Activated naive CD8-positive, alpha-beta T cell treated with anti-CD3 and anti-CD28 coated beads for 36 hours (primary cell): ENCODE measurements at regions not wholly inside any gene's neighbourhood (a gene's known extent, or its start where the extent isn't known, plus 50 kb on each side); places are given as distances from the start of the nearest gene placed in this dataset.
"Not testable (repeated sequence)": the region's sequence is repeated elsewhere in the genome, so short reads cannot be mapped to it uniquely, and the experiment has no call there.

Experiments
- DNase-seq: peaks from one replicate; pipeline ENCODE4 v3.0.0; 2021
- H3K27ac Mint-ChIP-seq: one replicate; pipeline ENCODE4 v1.8.0; 2022; ENCODE audit warnings: mild to moderate bottlenecking, moderate library complexity, mixed read lengths
- H3K27me3 Mint-ChIP-seq: one replicate; pipeline ENCODE4 v1.8.0; 2022; ENCODE audit warnings: mild to moderate bottlenecking, mixed read lengths
- H3K36me3 Mint-ChIP-seq: one replicate; pipeline ENCODE4 v1.8.0; 2021; ENCODE audit warnings: mild to moderate bottlenecking, mixed read lengths
- H3K4me1 Mint-ChIP-seq: one replicate; pipeline ENCODE4 v1.8.0; 2021; ENCODE audit warnings: mixed read lengths
- H3K4me3 Mint-ChIP-seq: one replicate; pipeline ENCODE4 v1.8.0; 2022; ENCODE audit warnings: mild to moderate bottlenecking, moderate library complexity, mixed read lengths
- H3K9me3 Mint-ChIP-seq: one replicate; pipeline ENCODE4 v1.8.0; 2022; ENCODE audit warnings: mixed read lengths

DNA sequence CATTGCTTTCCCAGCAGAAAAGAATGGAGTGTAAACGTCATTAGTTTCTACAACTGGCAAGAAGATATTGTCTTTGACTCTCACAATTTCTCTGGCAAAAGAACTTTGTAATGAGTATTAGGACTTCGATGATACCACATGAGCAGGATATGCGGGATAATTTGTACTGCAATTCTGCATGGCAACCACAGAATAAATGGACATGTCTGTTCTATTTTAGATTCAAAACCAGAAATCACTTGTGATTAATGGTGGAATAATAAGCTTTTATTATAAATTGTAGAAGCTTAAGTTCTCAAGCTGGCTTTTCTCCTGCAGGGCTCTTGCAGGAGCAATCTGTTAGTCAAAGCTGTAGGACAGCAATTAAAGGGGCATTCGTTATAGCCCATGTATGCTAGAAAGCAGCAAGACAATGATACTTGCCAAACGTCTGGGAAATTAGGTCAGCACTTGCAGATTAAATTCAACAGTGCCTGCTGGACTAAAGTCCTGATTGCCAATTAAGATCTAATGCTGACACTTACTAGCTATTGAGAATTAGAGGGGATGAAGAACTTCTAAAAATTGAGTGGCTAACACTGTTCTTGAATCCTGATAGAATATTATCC lies 177.9 kb downstream of the PTH2R start:
- no peaks in the 10 kb centered on the region for H3K36me3 Mint-ChIP-seq

DNA sequence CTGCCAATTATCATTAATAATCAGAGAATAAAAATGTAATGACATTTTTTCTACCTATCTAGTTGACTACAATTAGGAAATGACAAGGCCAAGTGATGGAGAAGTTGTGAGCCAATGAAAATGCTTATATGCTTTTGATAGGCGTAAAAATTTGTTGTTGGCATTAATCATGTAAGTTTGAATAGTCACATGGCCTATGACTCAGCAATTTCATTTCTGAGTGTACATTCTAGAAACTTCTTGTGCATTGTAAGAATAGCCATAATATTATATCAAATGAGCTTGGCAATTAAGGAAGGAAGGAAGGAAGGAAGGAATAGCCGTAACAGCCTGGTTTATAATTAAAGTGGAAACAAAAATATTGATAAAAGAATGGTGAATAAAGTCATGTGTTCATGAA lies 179.9 kb downstream of the PTH2R start:
- H3K27me3 Mint-ChIP-seq, result no peaks in the 10 kb centered on the region

More for the DNA sequence above, 177.9 kb downstream of the PTH2R start:
- Mint-ChIP-seq H3K4me1 (no peaks in the 10 kb centered on the region), H3K9me3 (no peaks in the 10 kb centered on the region), H3K4me3 (no peak overlapping the region), H3K27me3 (no peaks in the 10 kb centered on the region), H3K27ac (no peak overlapping the region)
- no peak for DNase-seq

DNA sequence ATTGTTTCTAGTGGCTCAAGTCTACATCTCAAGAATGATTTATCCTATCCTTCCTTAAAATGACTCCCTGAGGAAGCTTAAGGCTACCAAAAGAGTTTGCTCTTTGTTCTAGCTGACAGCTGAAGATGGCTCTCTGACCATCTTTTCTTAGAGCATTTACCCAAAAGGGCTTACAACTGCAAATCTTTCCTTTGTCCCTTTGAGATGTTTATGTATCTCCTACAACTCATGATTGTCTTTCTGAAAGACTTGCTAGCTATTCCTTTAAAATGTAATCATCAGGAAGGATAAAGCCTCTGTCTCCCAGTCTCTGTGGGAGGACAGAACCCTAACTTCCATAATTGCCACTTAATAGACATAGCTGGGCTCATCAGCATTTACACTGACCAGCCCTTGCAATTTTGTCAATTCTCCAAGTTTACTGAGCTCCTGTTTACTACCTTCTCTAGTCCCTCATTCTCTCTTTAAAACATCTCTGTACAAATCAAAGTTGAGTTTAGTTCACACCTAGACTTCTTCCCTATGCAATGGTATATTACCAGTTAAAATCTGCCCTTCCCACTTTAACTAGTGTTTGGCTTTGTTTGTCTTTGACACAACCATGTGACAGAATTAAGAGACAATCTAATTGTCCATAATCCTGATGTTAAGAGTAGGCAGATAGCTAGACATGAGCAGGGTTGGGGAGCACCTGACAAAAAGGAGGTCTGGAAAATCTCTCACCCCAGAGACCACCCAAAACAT lies 188.2 kb downstream of the PTH2R start:
- Mint-ChIP-seq H3K4me3 (no peak overlapping the region), H3K27me3 (no peaks in the 10 kb centered on the region), H3K9me3 (no peaks in the 10 kb centered on the region), H3K4me1 (no peaks in the 10 kb centered on the region), H3K36me3 (no peaks in the 10 kb centered on the region), H3K27ac (no peak overlapping the region)
- DNase-seq, result no peak

More for the DNA sequence above, 179.9 kb downstream of the PTH2R start:
- Mint-ChIP-seq H3K4me3 (no peak overlapping the region), H3K9me3 (no peaks in the 10 kb centered on the region), H3K27ac (no peak overlapping the region), H3K36me3 (no peaks in the 10 kb centered on the region), H3K4me1 (no peaks in the 10 kb centered on the region)
- DNase-seq, result no peak

DNA sequence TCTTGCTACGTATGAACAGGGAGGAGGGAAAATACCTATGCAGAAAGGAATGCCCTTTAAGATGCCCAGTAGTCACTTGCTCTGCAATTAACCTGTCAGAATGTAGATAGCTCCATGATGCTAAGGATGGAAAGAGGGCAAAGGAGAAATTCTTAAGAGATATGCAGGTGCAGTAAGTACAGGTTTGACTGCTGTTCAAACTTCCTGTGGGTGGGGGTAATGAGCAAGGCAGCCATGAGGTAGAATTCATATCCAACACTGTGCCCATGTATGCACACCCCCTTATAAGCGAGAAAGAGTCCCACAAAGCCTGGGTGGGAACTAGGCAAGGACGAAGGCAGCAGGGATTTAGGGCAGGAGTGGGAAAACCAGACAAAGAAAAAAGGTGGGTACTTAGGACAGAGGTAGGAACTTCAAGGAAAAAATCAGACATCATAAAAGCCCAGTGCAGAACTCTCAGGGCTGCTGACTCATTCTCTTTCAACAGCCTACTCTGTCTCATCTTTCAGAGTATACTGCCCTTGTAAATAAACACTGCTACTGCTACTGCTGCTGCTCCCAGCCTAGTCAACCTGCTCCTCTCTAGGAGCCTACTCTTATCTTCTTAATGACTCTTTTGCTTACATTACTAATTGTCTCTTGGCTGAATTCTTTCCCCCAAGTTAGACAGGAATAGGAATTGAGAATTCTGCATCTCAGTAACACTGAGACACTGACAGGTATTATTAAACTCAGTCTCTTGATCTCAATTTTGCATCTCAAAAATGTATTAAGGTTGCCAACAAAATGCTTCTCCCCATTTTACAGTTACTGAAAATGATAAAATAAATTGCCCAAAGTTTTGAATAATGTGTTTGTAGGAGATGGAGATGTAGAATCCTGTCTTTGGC lies 189.0 kb downstream of the PTH2R start:
- Mint-ChIP-seq H3K4me3 (no peak overlapping the region), H3K36me3 (no peaks in the 10 kb centered on the region), H3K27me3 (no peaks in the 10 kb centered on the region), H3K9me3 (no peaks in the 10 kb centered on the region), H3K27ac (no peak overlapping the region), H3K4me1 (no peaks in the 10 kb centered on the region)
- DNase-seq, result no peak

DNA sequence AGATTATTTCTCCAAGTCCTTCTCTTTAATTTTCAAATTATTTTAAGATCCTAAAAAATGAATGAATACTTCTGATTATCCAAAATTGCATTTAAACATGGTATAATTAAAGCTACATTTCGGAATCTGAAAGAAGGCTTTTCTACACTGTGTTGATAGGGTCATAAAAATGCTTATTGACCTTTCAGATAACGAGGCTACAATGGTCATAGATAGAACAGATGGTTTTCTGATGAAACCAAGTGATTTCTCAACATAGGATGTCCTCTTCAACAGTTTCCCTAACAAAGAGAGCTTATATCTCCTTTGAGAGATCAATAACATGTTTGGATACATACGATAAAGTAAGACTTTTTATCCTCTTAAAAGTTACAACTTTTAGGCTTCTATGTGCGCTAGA lies 201.1 kb downstream of the PTH2R start:
- H3K4me1 Mint-ChIP-seq, result no peaks in the 10 kb centered on the region
- no peak overlapping the region for H3K4me3 Mint-ChIP-seq
- H3K36me3 Mint-ChIP-seq, result no peaks in the 10 kb centered on the region
- DNase-seq, result no peak
- H3K27ac Mint-ChIP-seq, result no peak overlapping the region
- H3K9me3 Mint-ChIP-seq, result no peaks in the 10 kb centered on the region
- no peaks in the 10 kb centered on the region for H3K27me3 Mint-ChIP-seq

DNA sequence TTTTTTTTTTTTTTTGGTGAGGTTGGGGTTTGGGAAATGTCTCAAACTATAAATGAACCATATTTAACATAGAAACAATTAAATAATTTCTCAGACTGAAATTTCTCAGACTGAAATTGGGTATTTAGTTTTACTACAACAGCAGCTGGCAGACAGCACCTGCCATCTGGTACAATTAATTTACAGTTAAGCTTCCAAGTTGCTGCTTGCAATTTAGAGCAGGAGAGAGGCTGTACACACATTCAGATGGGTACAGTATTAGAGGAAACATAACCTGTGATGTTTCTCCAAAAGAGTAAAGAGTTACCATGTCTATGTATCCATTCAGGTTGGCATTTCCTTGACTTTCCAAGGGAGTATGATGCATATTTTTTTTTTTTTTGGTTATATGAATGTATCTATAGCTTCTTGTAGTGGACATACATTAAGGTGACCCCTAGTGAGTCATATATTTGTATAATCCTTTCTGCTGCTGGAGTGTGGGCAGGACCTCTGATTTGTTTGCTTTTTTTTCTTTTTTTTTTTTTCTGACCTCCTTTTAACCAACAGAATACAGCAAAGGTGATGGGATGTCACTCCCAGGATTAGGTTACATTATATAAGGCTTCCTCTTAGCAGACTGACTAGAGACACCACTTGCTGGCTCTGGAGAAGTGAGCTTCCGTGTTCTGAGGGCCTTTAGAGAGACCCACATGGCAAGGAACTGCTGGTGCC lies 201.7 kb downstream of the PTH2R start:
- no peak for DNase-seq
- Mint-ChIP-seq H3K4me1 (no peaks in the 10 kb centered on the region), H3K27ac (no peak overlapping the region), H3K9me3 (no peaks in the 10 kb centered on the region), H3K27me3 (no peaks in the 10 kb centered on the region), H3K4me3 (no peak overlapping the region), H3K36me3 (no peaks in the 10 kb centered on the region)

DNA sequence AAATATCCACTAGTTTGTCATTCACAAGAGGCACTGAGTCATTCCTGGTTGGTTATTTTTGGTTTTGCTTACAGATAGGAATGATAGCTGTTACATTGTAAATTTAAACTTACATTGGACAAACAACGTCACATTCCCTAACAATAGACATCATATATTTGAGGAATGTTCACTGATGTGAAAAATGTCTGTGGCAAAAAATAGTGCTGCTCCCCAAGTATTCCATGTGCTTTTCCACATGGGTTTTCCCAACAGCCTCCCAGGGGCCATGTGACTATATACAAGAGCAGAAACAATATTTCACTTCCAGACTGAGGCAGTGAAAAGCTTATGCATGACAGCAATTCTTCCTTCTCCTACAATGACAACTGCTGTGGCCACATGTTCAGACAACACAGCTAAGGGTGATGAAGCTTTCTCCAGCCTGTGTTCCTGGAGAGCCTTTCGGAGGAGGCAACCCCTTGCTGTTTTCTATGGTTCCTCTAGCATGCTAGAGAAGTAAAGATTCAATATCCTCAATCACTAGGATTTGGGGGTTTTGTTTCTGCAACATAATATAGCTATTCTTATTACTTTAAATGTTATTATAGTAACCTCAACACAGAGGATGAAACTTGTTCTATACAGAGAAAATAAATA lies 202.7 kb downstream of the PTH2R start:
- DNase-seq, result no peak
- H3K4me1 Mint-ChIP-seq, result no peaks in the 10 kb centered on the region
- H3K36me3 Mint-ChIP-seq, result no peaks in the 10 kb centered on the region
- H3K9me3 Mint-ChIP-seq, result no peaks in the 10 kb centered on the region
- no peaks in the 10 kb centered on the region for H3K27me3 Mint-ChIP-seq
- no peak overlapping the region for H3K27ac Mint-ChIP-seq
- no peak overlapping the region for H3K4me3 Mint-ChIP-seq

DNA sequence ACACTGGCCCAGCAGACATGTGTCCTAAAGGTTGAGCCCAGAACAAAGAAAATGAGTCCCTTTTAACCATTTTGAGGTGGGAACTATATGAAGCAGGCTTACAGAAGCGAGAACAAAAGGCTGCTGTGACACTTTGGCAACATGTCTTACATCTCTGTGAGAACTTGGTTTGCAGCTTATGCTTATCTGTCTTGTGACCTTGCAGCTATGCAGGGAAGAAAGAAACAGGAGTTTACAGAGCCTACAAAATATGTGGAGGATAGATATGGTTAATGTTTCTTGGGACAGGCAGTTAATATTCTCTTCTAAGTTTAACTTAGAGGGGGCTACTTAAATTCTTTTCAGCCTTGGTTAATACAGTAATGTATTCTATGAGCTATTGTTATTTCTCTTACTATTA lies 209.1 kb downstream of the PTH2R start:
- not testable (repeated sequence) for H3K27ac Mint-ChIP-seq, H3K4me3 Mint-ChIP-seq, H3K36me3 Mint-ChIP-seq, H3K9me3 Mint-ChIP-seq, H3K27me3 Mint-ChIP-seq, DNase-seq, H3K4me1 Mint-ChIP-seq

DNA sequence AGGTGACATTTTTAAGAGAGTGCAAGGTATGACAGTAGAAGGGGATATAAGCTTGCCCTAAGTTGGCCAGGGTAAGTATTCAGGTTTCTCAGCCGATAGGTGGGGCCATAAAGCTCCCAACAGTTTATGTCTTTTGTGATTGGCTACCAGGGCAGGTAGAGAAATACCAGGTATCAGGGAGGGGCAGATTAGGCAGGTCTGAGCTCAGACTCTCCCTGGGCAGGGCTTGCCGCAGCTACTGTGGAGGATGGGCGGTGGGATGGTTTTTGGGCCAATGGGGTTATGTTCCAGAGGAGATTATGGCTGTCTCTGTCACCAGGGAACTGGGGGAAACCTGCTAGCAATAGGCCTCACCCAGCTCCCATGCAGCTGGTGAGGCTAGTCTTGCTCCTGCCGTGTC lies 211.6 kb downstream of the PTH2R start:
- H3K27ac Mint-ChIP-seq, result no peak overlapping the region
- H3K27me3 Mint-ChIP-seq, result no peaks in the 10 kb centered on the region
- no peaks in the 10 kb centered on the region for H3K9me3 Mint-ChIP-seq
- DNase-seq, result no peak
- H3K36me3 Mint-ChIP-seq, result no peaks in the 10 kb centered on the region
- H3K4me3 Mint-ChIP-seq, result no peak overlapping the region
- H3K4me1 Mint-ChIP-seq, result no peaks in the 10 kb centered on the region

DNA sequence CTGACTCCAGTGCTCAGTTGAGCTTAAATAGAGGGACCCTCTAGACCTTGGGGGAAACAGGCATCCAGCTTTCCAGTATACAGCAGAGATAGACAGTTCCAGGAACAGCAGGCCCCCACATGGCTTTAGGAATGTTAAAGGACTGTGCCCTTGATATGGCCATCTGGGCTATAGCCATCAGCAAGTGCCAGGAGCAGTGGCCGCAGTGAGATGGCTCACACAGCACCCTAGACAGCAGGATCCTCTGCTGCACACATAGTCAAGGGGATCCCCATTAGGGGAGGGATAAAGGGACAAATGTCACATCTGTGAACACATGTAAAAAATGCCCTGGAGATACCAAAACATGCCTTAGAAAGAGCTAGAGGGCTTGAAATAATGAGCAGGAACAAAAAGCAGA lies 213.4 kb downstream of the PTH2R start:
- H3K9me3 Mint-ChIP-seq, result no peaks in the 10 kb centered on the region
- no peak overlapping the region for H3K27ac Mint-ChIP-seq
- no peak overlapping the region for H3K4me3 Mint-ChIP-seq
- no peaks in the 10 kb centered on the region for H3K4me1 Mint-ChIP-seq
- no peaks in the 10 kb centered on the region for H3K36me3 Mint-ChIP-seq
- no peak for DNase-seq
- H3K27me3 Mint-ChIP-seq, result no peaks in the 10 kb centered on the region

DNA sequence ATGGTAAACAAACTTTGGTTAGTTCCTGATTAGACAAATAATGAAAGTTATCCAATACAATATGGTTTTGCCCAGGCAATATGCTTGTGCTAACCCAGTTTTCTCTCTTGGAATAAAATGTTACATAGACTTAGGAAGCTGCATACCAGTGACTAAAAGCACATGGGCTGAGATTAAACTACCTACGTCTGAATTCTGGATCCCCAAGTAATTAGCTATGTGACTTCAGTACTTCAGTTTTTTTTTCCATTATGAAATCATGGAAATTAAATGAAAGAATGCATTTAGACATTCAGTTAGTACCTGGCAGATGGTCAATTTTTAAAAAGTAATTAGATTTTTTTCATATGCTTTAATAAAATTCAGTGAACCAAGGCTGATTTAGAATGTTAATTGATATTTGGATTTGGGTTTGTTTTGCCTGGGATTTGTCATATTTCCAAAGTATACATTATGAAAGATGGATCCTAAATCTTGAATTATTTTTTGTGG lies 213.9 kb downstream of the PTH2R start:
- Mint-ChIP-seq H3K36me3 (no peaks in the 10 kb centered on the region), H3K4me1 (no peaks in the 10 kb centered on the region), H3K4me3 (no peak overlapping the region), H3K27me3 (no peaks in the 10 kb centered on the region), H3K9me3 (no peaks in the 10 kb centered on the region), H3K27ac (no peak overlapping the region)
- no peak for DNase-seq

DNA sequence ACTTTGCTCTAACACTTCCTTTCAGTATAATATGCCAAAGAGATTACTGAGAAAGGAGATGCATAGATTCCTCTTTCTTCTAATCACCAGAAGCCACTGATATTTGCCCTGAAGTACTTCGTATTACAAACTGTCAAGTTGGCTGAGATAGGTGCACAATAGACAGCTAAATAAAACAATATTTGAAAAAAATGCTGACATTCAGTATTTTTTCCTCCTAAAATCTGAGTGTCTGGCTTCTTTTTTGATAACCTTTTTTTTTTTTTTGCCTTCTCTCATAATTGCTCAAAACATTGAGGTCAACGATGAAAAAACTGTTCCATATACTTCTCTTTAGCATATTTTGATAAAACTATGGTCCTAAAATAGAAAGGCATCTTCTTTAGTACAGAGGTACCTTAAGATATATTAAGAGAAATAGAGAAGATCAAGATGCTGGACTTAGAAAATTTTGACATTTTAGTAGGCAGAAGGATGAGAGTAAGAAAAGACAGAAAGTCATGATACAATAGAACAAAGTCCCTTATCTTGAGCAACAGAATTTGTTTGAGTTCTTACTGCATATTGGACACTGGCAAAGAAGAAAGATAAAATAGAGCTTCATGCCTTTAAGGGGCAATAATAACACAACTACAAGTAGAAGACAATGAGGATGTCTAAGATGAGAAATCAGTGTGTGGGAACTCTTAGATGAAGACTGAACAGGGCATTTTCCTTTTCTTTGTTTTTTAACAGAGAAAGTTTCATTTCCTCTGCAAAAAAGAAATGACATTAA lies 220.7 kb downstream of the PTH2R start:
- no peaks in the 10 kb centered on the region for H3K36me3 Mint-ChIP-seq
- H3K27ac Mint-ChIP-seq, result no peak overlapping the region
- H3K4me1 Mint-ChIP-seq, result no peaks in the 10 kb centered on the region
- peaks cover 1% of the 10 kb centered on the region for H3K9me3 Mint-ChIP-seq
- no peaks in the 10 kb centered on the region for H3K27me3 Mint-ChIP-seq
- no peak for DNase-seq
- H3K4me3 Mint-ChIP-seq, result no peak overlapping the region

DNA sequence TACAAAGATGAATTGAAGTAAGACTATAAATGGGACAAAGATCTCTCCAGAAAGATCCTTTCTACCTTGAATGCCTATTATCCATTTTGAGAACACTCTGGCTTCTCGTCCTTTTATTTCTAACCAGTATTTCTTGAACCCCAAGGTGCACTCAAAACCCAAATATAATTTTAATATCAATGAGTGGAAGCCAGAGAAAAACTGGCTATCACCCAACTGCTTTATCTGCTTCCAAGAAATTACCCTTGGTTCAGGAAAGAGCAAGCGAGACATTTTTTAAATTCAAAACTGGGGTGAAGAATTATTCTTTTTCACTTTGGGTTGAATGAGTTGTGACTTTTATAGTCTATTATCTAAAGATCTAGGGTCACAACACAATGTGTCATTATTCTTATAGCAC lies 221.3 kb downstream of the PTH2R start:
- Mint-ChIP-seq H3K4me1 (no peaks in the 10 kb centered on the region), H3K27ac (no peak overlapping the region), H3K4me3 (no peak overlapping the region), H3K36me3 (no peaks in the 10 kb centered on the region), H3K9me3 (peaks cover 1% of the 10 kb centered on the region), H3K27me3 (no peaks in the 10 kb centered on the region)
- DNase-seq, result no peak

DNA sequence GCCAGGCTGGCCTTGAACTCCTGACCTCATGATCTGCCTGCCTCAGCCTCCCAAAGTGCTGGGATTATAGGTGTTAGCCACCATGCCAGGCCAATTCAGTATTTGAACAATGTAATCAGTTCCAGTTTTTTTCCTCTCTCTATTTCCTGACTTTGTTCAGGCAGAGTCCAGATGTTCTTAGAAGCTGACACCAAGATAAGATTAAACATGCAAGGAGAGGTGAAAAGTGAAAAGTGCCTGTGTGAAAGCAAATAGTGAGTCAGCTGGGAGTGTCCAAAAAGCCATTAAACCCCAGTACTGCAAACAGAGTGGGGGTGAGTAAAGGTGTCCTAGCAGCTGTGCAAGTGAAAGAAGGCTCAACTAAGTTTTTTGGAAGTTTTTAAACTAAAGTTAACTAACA lies 231.5 kb downstream of the PTH2R start:
- Mint-ChIP-seq H3K9me3 (peaks cover 4% of the 10 kb centered on the region), H3K36me3 (no peaks in the 10 kb centered on the region), H3K4me1 (no peaks in the 10 kb centered on the region), H3K27me3 (no peaks in the 10 kb centered on the region), H3K4me3 (no peak overlapping the region), H3K27ac (no peak overlapping the region)
- DNase-seq, result no peak
